Prostate gland (tissue), 2 donors: ENCODE measurements at regions not wholly inside any gene's neighbourhood (a gene's known extent, or its start where the extent isn't known, plus 50 kb on each side); places are given as distances from the start of the nearest gene placed in this dataset.

Experiments
- DNase-seq: peaks from one replicate; pipeline ENCODE4 v3.0.0-alpha.2; 2019; ENCODE audit warnings: low spot score
- H3K27ac ChIP-seq, 2 donors: fragments of 200-600 bp; sonication (generic); 2 replicates each; pipeline ENCODE4 v1.5.1; 2017 to 2019
- H3K27me3 ChIP-seq: fragments of 200-600 bp; sonication (generic); replicated peaks from 2 replicates; pipeline ENCODE4 v1.5.1; 2019; ENCODE audit not compliant: insufficient read depth
- H3K36me3 ChIP-seq, 2 donors: fragments of 200-600 bp; sonication (generic); 1 replicate in 1 of 2; 2 replicates in 1 of 2; pipeline versions ENCODE4 v1.5.1 to v1.8.1; 2017 to 2019
- H3K4me1 ChIP-seq: fragments of 200-600 bp; sonication (generic); replicated peaks from 2 replicates; pipeline ENCODE4 v1.5.1; 2019
- H3K4me3 ChIP-seq, 2 donors: fragments of 200-600 bp; sonication (generic); 2 replicates each; pipeline ENCODE4 v1.5.1; 2017 to 2019
- H3K9me3 ChIP-seq: fragments of 200-600 bp; sonication (generic); 2 replicates; pipeline ENCODE4 v1.5.1; 2017
- CTCF ChIP-seq, 4 experiments: fragments of 200-600 bp in 2 of 4; fragments of 450-650 bp in 2 of 4; sonication (generic) in 2 of 4; IDR thresholded peaks; 1 replicate in 3 of 4; 2 replicates in 1 of 4; pipeline ENCODE4 v1.5.1; 2016 to 2019; ENCODE audit warnings: antibody characterized with exemption in 4 of 4, mild to moderate bottlenecking in 2 of 4, moderate library complexity in 2 of 4
- POLR2A ChIP-seq: fragments of 450-650 bp; IDR thresholded peaks from one replicate; pipeline ENCODE4 v1.6.1; 2016; ENCODE audit warnings: antibody characterized with exemption, mild to moderate bottlenecking
- POLR2AphosphoS5 ChIP-seq: sonication (generic); formaldehyde crosslinking; IDR thresholded peaks from one replicate; pipeline ENCODE4 v1.6.1; 2017; ENCODE audit warnings: antibody characterized with exemption
- WGBS: methylation state at CpG from one replicate; pipeline ENCODE4 v1.1.5; 2018; 5-methylcytosine and 5-hydroxymethylcytosine counted together
- intact Hi-C: fragments of 100-400 bp; cut with DNase I; formaldehyde crosslinking; loops from one replicate; pipeline ENCODE4 v1.14.2; 2022

GRCh38 chr6:93040375-93040774 is 379.0 kb downstream of the EPHA7 start:
- no peak for DNase-seq
- Histone ChIP-seq H3K4me1 (no peaks in the 10 kb centered on the region), H3K9me3 (no peaks in the 10 kb centered on the region), H3K4me3 (no peak overlapping the region), H3K27me3 (no peaks in the 10 kb centered on the region), H3K27ac (no peak overlapping the region), H3K36me3 (no peaks in the 10 kb centered on the region)
- no peak for TF ChIP-seq CTCF (IDR thresholded peaks at IDR 0.05)
- no peak for TF ChIP-seq POLR2AphosphoS5
- TF ChIP-seq POLR2A, result no peak
- intact Hi-C loops, result no loop called here
- 91% methylated on average over 4 of the region's 4 CpGs for WGBS

GRCh38 chr6:93036835-93037234 is 382.5 kb downstream of the EPHA7 start:
- no peak for TF ChIP-seq POLR2A
- peak in 1 of 4 experiments; percentile 14 for TF ChIP-seq CTCF (IDR thresholded peaks at IDR 0.05)
- H3K27ac ChIP-seq, result no peak overlapping the region
- no peaks in the 10 kb centered on the region for H3K9me3 ChIP-seq
- H3K27me3 ChIP-seq, result no peaks in the 10 kb centered on the region
- no peak overlapping the region for H3K4me3 ChIP-seq
- intact Hi-C loops, result no loop called here
- no peaks in the 10 kb centered on the region for H3K36me3 ChIP-seq
- no peak for DNase-seq
- no peaks in the 10 kb centered on the region for H3K4me1 ChIP-seq
- WGBS, result 89% methylated on average over 1 of the region's 1 CpG

- no peak overlapping the region for H3K4me3 ChIP-seq
- no peak for TF ChIP-seq POLR2AphosphoS5
- no peak for TF ChIP-seq CTCF (IDR thresholded peaks at IDR 0.05)
- TF ChIP-seq POLR2A, result no peak
- no peak overlapping the region for H3K27ac ChIP-seq
- no peaks in the 10 kb centered on the region for H3K4me1 ChIP-seq
- intact Hi-C loops, result no loop called here
- no peak for DNase-seq
- no peaks in the 10 kb centered on the region for H3K9me3 ChIP-seq
- H3K27me3 ChIP-seq, result no peaks in the 10 kb centered on the region
- H3K36me3 ChIP-seq, result no peaks in the 10 kb centered on the region
These were observed 383.6 kb downstream of the EPHA7 start for GRCh38 chr6:93035756-93036155.

GRCh38 chr6:93021235-93021915 is 398.0 kb downstream of the EPHA7 start:
- TF ChIP-seq POLR2A (no peak), CTCF (IDR thresholded peaks at IDR 0.05) (no peak), POLR2AphosphoS5 (no peak)
- no peak overlapping the region for H3K4me3 ChIP-seq
- DNase-seq, result no peak
- H3K4me1 ChIP-seq, result no peaks in the 10 kb centered on the region
- intact Hi-C loops, result no loop called here
- 66% methylated on average over 7 of the region's 7 CpGs for WGBS
- no peaks in the 10 kb centered on the region for H3K36me3 ChIP-seq
- no peaks in the 10 kb centered on the region for H3K27me3 ChIP-seq
- no peak overlapping the region for H3K27ac ChIP-seq
- H3K9me3 ChIP-seq, result no peaks in the 10 kb centered on the region

GRCh38 chr6:93017626-93018025 is 401.7 kb downstream of the EPHA7 start:
- Histone ChIP-seq H3K4me3 (no peak overlapping the region), H3K9me3 (no peaks in the 10 kb centered on the region), H3K27me3 (no peaks in the 10 kb centered on the region), H3K36me3 (no peaks in the 10 kb centered on the region), H3K27ac (no peak overlapping the region), H3K4me1 (no peaks in the 10 kb centered on the region)
- TF ChIP-seq CTCF (IDR thresholded peaks at IDR 0.05) (no peak), POLR2A (no peak), POLR2AphosphoS5 (no peak)
- intact Hi-C loops, result no loop called here
- DNase-seq, result no peak
- WGBS, result 87% methylated on average over 1 of the region's 1 CpG
